ENCODE measurements at regions not wholly inside any gene's neighbourhood (a gene's known extent, or its start where the extent isn't known, plus 50 kb on each side); places are given as distances from the start of the nearest gene placed in this dataset.

- TF ChIP-seq ZBTB46 (CRISPR knock-in tag; IDR thresholded peaks at IDR 0.05; ENCODE audit: borderline replicate concordance) (no peak), HMG20A (CRISPR knock-in tag; IDR thresholded peaks at IDR 0.05; ENCODE audit: borderline replicate concordance) (no peak), FOXA1 (IDR thresholded peaks at IDR 0.05) (no peak), FOXA1 (CRISPR knock-in tag; IDR thresholded peaks at IDR 0.05) (no peak), SKI (IDR thresholded peaks at IDR 0.05; ENCODE audit: partially characterized antibody) (no peak)
These were observed 124.0 kb upstream of the HPF1 start (continued) for GRCh38 chr4:169881769-169882168.

DNA sequence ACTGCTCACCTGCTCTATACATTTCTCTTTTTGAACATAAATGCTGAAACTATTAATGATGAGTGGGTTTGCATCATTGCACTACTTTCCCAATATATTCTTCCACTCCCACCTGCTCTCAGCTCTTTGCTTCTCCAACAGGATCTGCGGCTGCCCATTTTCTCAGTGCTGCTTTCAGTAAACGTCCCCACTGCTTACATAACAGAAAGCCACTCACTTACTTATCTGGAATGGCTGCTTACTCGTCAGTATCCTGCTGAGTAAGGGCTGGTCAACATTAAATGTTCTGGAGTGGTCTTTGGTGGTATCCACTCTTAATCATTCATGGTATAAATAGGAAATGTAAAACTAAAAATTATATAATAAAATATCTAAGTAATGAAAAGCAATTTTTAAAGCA lies 112.8 kb upstream of the HPF1 start:
- TF ChIP-seq MED13 (CRISPR knock-in tag; IDR thresholded peaks at IDR 0.05) (no peak), ZFYVE20 (CRISPR knock-in tag; IDR thresholded peaks at IDR 0.05; ENCODE audit: borderline replicate concordance, low read depth) (no peak)
- FAIRE-seq (no peak), ATAC-seq (no peak), DNase-seq (ENCODE audit: low spot score) (no peak)
- H3K9ac ChIP-seq (ENCODE audit: insufficient read depth, low read depth, low read length), result no peak overlapping the region
- ChIA-PET POLR2A (no interaction called here), CTCF (ENCODE audit: low intra/inter-chr PET ratio, low total read pairs) (no interaction called here)
- H3K4me1 ChIP-seq (ENCODE audit: insufficient read depth, low read length), result no peaks in the 10 kb centered on the region
- no peaks in the 10 kb centered on the region for H3K36me3 ChIP-seq (replicated peaks in 1 of 2; ENCODE audit: control insufficient read depth in 1 of 2, insufficient read depth in 2 of 2, low read length in 2 of 2)
- intact Hi-C loops (cut with micrococcal nuclease; ENCODE audit: unreplicated experiment), result no loop called here
- WGBS (ENCODE audit: low lambda C conversion rate), result 15% methylated on average over 3 of the region's 3 CpGs
- no peak overlapping the region for H3K4me2 ChIP-seq (ENCODE audit: low read depth, low read length)
- no peak overlapping the region for H3K4me3 ChIP-seq (replicated peaks in 1 of 3; ENCODE audit: insufficient read depth in 1 of 3, low read depth in 2 of 3, low read length in 3 of 3)
- no peaks in the 10 kb centered on the region for H4K20me1 ChIP-seq (ENCODE audit: insufficient read depth, low read length)
- BruUV-seq (replicated peaks), result no TSS peak
- 0 out of 5 replicates have a peak, but pooled peaks cover 0 to 3% of the 10 kb centered on the region in 2 experiments for H3K27me3 ChIP-seq (ENCODE audit: control insufficient read depth in 1 of 2, insufficient read depth in 2 of 2, low read length in 2 of 2)
- H2AFZ ChIP-seq (ENCODE audit: low read length), result no peak overlapping the region
- H3K79me2 ChIP-seq (ENCODE audit: insufficient read depth, low read length), result no peaks in the 10 kb centered on the region
- no peak overlapping the region for H3K27ac ChIP-seq (ENCODE audit: extremely low read length, insufficient read depth, low read length)
- in situ Hi-C loops (cut with HindIII; ENCODE audit: extremely low pct_ligation_motif_present, low pct_unique_long_range_greater_than_20kb), result no loop called here
- no peaks in the 10 kb centered on the region for H3K9me3 ChIP-seq (ENCODE audit: low read length)

Measured in HepG2 (cell line).